Stimulated activated naive B cell treated with anti-CD40 and anti-IgM and Interleukin-4, amounts not matched to agents 10 μg/mL and 1 μg/mL and 100 μg/mL, for 72 hours (primary cell): ENCODE measurements at regions not wholly inside any gene's neighbourhood (a gene's known extent, or its start where the extent isn't known, plus 50 kb on each side); places are given as distances from the start of the nearest gene placed in this dataset.
"Not testable (repeated sequence)": the region's sequence is repeated elsewhere in the genome, so short reads cannot be mapped to it uniquely, and the experiment has no call there.

Experiments
- ATAC-seq, 2 donors: fragments of 150-1000 bp; cut with Tn5 transposase; replicated peaks; 2 replicates each; pipeline ENCODE4 v1.10.0; 2021; ENCODE audit warnings: moderate library complexity in 1 of 2
- DNase-seq: peaks from one replicate; pipeline ENCODE4 v3.0.0; 2021
- H3K27ac Mint-ChIP-seq: one replicate; pipeline ENCODE4 v1.8.0; 2022; ENCODE audit warnings: mild to moderate bottlenecking, mixed read lengths
- H3K27me3 Mint-ChIP-seq, 2 donors: one replicate each; pipeline ENCODE4 v1.8.0; 2022; ENCODE audit warnings: mixed read lengths in 2 of 2
- H3K36me3 Mint-ChIP-seq, 2 donors: one replicate each; pipeline ENCODE4 v1.8.0; 2022; ENCODE audit warnings: mixed read lengths in 2 of 2, mild to moderate bottlenecking in 1 of 2
- H3K4me1 Mint-ChIP-seq, 2 donors: one replicate each; pipeline ENCODE4 v1.8.0; 2022; ENCODE audit warnings: mixed read lengths in 2 of 2, mild to moderate bottlenecking in 1 of 2
- H3K4me3 Mint-ChIP-seq, 2 donors: one replicate each; pipeline ENCODE4 v1.8.0; 2022; ENCODE audit warnings: mild to moderate bottlenecking in 2 of 2, mixed read lengths in 2 of 2, moderate library complexity in 1 of 2
- H3K9me3 Mint-ChIP-seq, 2 donors: one replicate each; pipeline ENCODE4 v1.8.0; 2022; ENCODE audit warnings: mixed read lengths in 2 of 2, mild to moderate bottlenecking in 1 of 2

- H3K27me3 Mint-ChIP-seq: no peaks in the 10 kb centered on the region
- H3K36me3 Mint-ChIP-seq: no peaks in the 10 kb centered on the region
- DNase-seq (no peak), ATAC-seq (no peak)
- H3K9me3 Mint-ChIP-seq: no peaks in the 10 kb centered on the region
- H3K27ac Mint-ChIP-seq: no peak overlapping the region
- no peak overlapping the region for H3K4me3 Mint-ChIP-seq
- no peaks in the 10 kb centered on the region for H3K4me1 Mint-ChIP-seq
These were observed 104.9 kb upstream of the FOXP2 start for GRCh38 chr7:114309729-114310128.

GRCh38 chr7:114303301-114303700 is 111.3 kb upstream of the FOXP2 start:
- Mint-ChIP-seq H3K9me3 (no peaks in the 10 kb centered on the region), H3K36me3 (no peaks in the 10 kb centered on the region), H3K27ac (no peak overlapping the region), H3K27me3 (no peaks in the 10 kb centered on the region), H3K4me1 (no peaks in the 10 kb centered on the region), H3K4me3 (no peak overlapping the region)
- DNase-seq (no peak), ATAC-seq (no peak)

- Mint-ChIP-seq H3K9me3 (no peaks in the 10 kb centered on the region), H3K4me1 (no peaks in the 10 kb centered on the region), H3K4me3 (no peak overlapping the region), H3K27me3 (no peaks in the 10 kb centered on the region), H3K27ac (no peak overlapping the region), H3K36me3 (no peaks in the 10 kb centered on the region)
- ATAC-seq (no peak), DNase-seq (no peak)
These were observed 111.8 kb upstream of the FOXP2 start for GRCh38 chr7:114302858-114303257.

GRCh38 chr7:114298011-114298410 is 116.6 kb upstream of the FOXP2 start:
- ATAC-seq: no peak
- no peak for DNase-seq
- Mint-ChIP-seq H3K27ac (no peak overlapping the region), H3K36me3 (no peaks in the 10 kb centered on the region), H3K9me3 (no peaks in the 10 kb centered on the region), H3K27me3 (no peaks in the 10 kb centered on the region), H3K4me1 (no peaks in the 10 kb centered on the region), H3K4me3 (no peak overlapping the region)

GRCh38 chr7:114297121-114297520 is 117.5 kb upstream of the FOXP2 start:
- H3K27me3 Mint-ChIP-seq: no peaks in the 10 kb centered on the region

GRCh38 chr7:114295522-114295921 is 119.1 kb upstream of the FOXP2 start:
- Mint-ChIP-seq H3K4me3 (no peak overlapping the region), H3K4me1 (no peaks in the 10 kb centered on the region), H3K9me3 (no peaks in the 10 kb centered on the region), H3K27me3 (no peaks in the 10 kb centered on the region), H3K36me3 (no peaks in the 10 kb centered on the region), H3K27ac (no peak overlapping the region)
- no peak for DNase-seq
- ATAC-seq: no peak

More at GRCh38 chr7:114297121-114297520, 117.5 kb upstream of the FOXP2 start:
- no peak for ATAC-seq
- Mint-ChIP-seq H3K4me3 (no peak overlapping the region), H3K27ac (no peak overlapping the region), H3K36me3 (no peaks in the 10 kb centered on the region), H3K4me1 (no peaks in the 10 kb centered on the region), H3K9me3 (no peaks in the 10 kb centered on the region)
- DNase-seq: no peak

- ATAC-seq (no peak), DNase-seq (no peak)
- no peaks in the 10 kb centered on the region for H3K4me1 Mint-ChIP-seq
- H3K27me3 Mint-ChIP-seq: no peaks in the 10 kb centered on the region
- no peaks in the 10 kb centered on the region for H3K36me3 Mint-ChIP-seq
- no peak overlapping the region for H3K4me3 Mint-ChIP-seq
- no peak overlapping the region for H3K27ac Mint-ChIP-seq
- H3K9me3 Mint-ChIP-seq: no peaks in the 10 kb centered on the region
These were observed 120.6 kb upstream of the FOXP2 start for GRCh38 chr7:114294036-114294435.

- Mint-ChIP-seq H3K27ac (no peak overlapping the region), H3K36me3 (no peaks in the 10 kb centered on the region), H3K27me3 (no peaks in the 10 kb centered on the region), H3K9me3 (no peaks in the 10 kb centered on the region), H3K4me3 (no peak overlapping the region), H3K4me1 (no peaks in the 10 kb centered on the region)
- ATAC-seq (no peak), DNase-seq (no peak)
These were observed 121.2 kb upstream of the FOXP2 start for GRCh38 chr7:114293289-114294012.

- no peak overlapping the region for H3K4me3 Mint-ChIP-seq
- no peak overlapping the region for H3K27ac Mint-ChIP-seq
- H3K36me3 Mint-ChIP-seq: no peaks in the 10 kb centered on the region
These were observed 134.7 kb upstream of the FOXP2 start for GRCh38 chr7:114279901-114280300.

GRCh38 chr7:114273218-114273617 is 141.4 kb upstream of the FOXP2 start:
- H3K27ac Mint-ChIP-seq: no peak overlapping the region
- no peaks in the 10 kb centered on the region for H3K27me3 Mint-ChIP-seq
- H3K9me3 Mint-ChIP-seq: no peaks in the 10 kb centered on the region
- DNase-seq: no peak
- no peaks in the 10 kb centered on the region for H3K4me1 Mint-ChIP-seq
- H3K36me3 Mint-ChIP-seq: no peaks in the 10 kb centered on the region
- no peak for ATAC-seq
- H3K4me3 Mint-ChIP-seq: no peak overlapping the region

More at GRCh38 chr7:114279901-114280300, 134.7 kb upstream of the FOXP2 start:
- Mint-ChIP-seq H3K27me3 (no peaks in the 10 kb centered on the region), H3K9me3 (peaks cover 2 to 4% of the 10 kb centered on the region in 2 donors), H3K4me1 (no peaks in the 10 kb centered on the region)
- ATAC-seq (no peak), DNase-seq (no peak)

GRCh38 chr7:114269714-114270113 is 144.9 kb upstream of the FOXP2 start:
- Mint-ChIP-seq H3K4me1 (no peaks in the 10 kb centered on the region), H3K9me3 (peaks cover 0 to 4% of the 10 kb centered on the region in 2 donors), H3K27ac (no peak overlapping the region), H3K4me3 (no peak overlapping the region), H3K36me3 (no peaks in the 10 kb centered on the region), H3K27me3 (no peaks in the 10 kb centered on the region)
- ATAC-seq: no peak
- no peak for DNase-seq

GRCh38 chr7:114267550-114267949 is 147.1 kb upstream of the FOXP2 start:
- H3K27me3 Mint-ChIP-seq, H3K9me3 Mint-ChIP-seq, H3K27ac Mint-ChIP-seq, H3K36me3 Mint-ChIP-seq, H3K4me3 Mint-ChIP-seq, H3K4me1 Mint-ChIP-seq, ATAC-seq, DNase-seq: not testable (repeated sequence)

- Mint-ChIP-seq H3K27ac (no peak overlapping the region), H3K4me1 (no peaks in the 10 kb centered on the region), H3K36me3 (no peaks in the 10 kb centered on the region), H3K27me3 (no peaks in the 10 kb centered on the region), H3K4me3 (no peak overlapping the region), H3K9me3 (peaks cover 1 to 4% of the 10 kb centered on the region in 2 donors)
- ATAC-seq (no peak), DNase-seq (no peak)
These were observed 150.6 kb upstream of the FOXP2 start for GRCh38 chr7:114264023-114264422.

GRCh38 chr7:114263219-114263618 is 151.4 kb upstream of the FOXP2 start:
- H3K36me3 Mint-ChIP-seq: no peaks in the 10 kb centered on the region
- H3K4me1 Mint-ChIP-seq: no peaks in the 10 kb centered on the region
- no peaks in the 10 kb centered on the region for H3K27me3 Mint-ChIP-seq
- ATAC-seq (no peak), DNase-seq (no peak)
- peaks cover 1 to 4% of the 10 kb centered on the region in 2 donors for H3K9me3 Mint-ChIP-seq
- no peak overlapping the region for H3K27ac Mint-ChIP-seq
- no peak overlapping the region for H3K4me3 Mint-ChIP-seq

GRCh38 chr7:114255404-114255841 is 159.2 kb upstream of the FOXP2 start:
- no peak for ATAC-seq
- Mint-ChIP-seq H3K4me1 (no peaks in the 10 kb centered on the region), H3K4me3 (no peak overlapping the region), H3K27ac (no peak overlapping the region), H3K9me3 (peaks cover 0 to 7% of the 10 kb centered on the region in 2 donors), H3K36me3 (no peaks in the 10 kb centered on the region), H3K27me3 (no peaks in the 10 kb centered on the region)
- DNase-seq: no peak
